HG03558 (cell line): ENCODE measurements at regions not wholly inside any gene's neighbourhood (a gene's known extent, or its start where the extent isn't known, plus 50 kb on each side); places are given as distances from the start of the nearest gene placed in this dataset.

Experiments
- ATAC-seq: cut with Tn5 transposase; IDR thresholded peaks from one replicate; pipeline ENCODE4 v1.9.1; 2021; ENCODE audit warnings: moderate number of reproducible peaks; ENCODE audit not compliant: unreplicated experiment; ENCODE audit errors: extremely low read depth

DNA sequence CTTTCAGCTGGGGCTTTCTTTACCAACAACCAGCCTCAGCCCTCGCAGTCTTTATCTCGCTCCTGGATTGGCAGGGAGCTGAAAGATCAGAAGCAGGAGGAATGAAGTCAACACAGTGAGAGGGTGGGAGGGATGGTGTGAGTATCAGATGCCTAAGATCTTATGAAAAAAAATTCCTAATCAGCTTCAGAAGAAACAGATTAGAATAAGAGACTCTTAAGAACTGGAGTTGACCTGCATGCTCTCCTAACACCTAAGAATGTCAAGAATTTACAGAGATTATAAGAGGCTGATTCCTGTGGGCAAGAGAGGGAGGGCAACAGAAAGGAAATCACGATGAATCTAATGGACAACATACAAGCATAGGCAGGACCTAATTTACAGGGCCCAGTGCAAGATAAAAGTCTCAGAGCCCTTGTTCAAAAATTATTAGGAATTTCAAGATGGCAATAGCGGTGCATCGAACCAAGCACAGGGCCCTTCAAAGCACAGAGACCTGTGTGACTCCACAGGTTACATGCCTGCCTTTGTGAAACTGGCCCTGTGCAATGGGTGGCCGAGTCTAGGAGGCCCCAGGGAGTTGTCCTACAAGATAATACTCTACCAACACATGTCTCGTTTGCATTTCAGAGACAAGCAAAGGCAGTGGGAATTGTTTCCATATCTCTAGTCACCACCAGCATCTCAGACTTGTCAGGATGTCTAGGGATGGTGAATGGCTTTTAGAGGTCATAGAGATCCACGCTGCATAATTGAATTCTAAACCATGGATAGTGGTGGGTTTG lies 65.3 kb upstream of the PPP2R5A start:
- no peak for ATAC-seq

- no peak for ATAC-seq
These were observed 63.4 kb upstream of the PPP2R5A start for GRCh38 chr1:212221801-212222200.

DNA sequence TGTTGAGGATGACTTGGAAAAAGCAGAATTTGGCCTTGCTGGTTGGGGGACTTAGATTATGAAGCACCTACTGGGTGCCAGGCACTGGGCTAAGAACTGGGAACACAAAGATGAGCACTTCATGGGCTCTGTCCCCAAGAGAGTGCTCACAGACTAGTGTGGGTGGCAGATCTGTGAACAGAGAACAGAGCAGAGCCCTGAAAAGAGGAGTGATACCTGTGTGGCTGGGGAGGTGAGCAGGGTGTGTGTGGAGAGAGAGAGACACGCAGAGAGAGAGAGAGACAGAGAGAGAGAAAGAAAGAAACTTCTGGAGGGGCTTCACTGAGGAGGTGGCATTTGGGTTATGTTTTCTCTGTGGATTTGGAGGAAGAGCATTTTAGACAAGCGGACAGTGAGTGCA lies 61.1 kb upstream of the PPP2R5A start:
- ATAC-seq = no peak

DNA sequence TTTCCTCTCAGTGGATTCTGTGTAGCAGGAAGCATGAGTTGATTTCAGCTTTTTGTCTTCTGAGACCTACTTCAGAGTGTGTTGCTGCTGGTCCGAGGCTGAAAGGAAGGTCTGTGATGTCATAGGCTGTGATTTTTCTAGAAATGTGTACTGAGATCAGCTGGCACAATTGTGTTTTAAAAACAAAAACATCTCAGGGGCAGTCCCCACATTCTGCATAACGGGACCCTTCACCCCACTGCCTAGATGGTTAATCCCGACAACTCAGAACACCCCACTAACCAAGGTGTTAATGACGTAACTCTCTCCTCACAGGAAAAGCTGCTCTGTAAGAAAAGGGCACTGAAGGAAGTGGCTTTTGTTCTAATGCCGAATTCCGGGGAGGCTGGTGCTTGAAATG lies 59.8 kb upstream of the PPP2R5A start:
- ATAC-seq = no peak

DNA sequence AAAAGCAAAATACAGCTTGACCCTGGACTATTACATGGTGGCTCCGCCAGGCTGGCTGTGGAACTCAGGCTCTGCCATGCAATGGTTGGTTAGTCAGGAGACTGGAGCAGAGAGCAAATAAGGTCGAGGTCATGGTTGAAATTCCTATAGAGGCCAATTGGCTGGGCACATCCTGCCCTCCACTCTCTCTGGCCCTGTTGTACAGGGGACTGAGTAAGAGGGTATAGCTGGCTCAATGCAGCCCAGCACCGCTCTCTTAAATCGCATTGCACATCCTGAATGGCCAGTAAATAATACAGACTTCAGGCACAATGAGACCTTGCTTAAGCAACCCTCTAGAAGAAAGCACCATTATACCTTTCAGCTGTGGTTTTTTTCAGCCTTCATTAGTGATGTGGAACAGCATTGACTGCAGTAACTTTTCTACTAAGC lies 59.3 kb upstream of the PPP2R5A start:
- no peak for ATAC-seq

GRCh38 chr1:212226467-212226866 lies 58.7 kb upstream of the PPP2R5A start:
- no peak for ATAC-seq

- ATAC-seq = no peak
These were observed 57.1 kb upstream of the PPP2R5A start for GRCh38 chr1:212228076-212228475.

GRCh38 chr1:212228591-212229119 lies 56.6 kb upstream of the PPP2R5A start:
- ATAC-seq = no peak

DNA sequence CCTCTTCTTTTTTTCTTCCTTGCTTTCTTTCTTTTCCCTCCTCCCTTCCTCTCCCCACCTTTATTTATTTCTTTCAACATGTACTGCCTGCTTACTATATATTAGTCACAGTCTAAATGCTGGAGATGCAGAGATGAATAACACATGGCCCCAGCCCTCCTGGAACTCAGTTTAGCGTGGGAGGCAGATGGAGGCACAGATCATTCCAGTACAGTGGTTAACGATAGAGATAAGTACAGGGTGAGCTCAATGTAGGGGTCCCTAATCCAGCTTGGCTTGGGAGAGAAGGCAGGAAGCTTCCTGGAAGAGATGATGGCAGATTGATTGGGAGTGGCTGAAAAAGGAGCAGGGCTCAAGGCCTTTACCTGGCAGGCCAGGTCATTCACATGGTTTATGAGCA lies 55.6 kb upstream of the PPP2R5A start:
- no peak for ATAC-seq

DNA sequence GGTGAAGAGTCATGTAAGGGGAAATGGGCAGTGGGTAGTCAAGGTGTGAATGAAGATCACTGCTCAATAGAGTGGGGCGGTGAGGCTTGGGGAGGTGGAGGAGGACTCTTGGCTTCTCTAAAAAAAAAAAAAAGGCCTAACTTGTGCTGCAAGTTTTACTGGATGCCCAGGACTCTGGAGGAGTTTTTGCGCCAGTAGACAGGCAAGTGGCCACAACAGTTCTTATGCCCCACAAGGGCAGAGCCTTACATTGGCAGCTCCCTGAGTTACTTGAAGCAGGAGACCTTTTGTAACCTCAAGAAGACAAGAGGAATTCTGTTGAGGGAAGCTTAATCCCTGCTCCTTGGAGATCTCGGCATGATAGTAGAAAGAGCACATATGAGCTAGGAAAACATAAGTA lies 54.9 kb upstream of the PPP2R5A start:
- no peak for ATAC-seq

- ATAC-seq = no peak
These were observed 53.8 kb upstream of the PPP2R5A start for GRCh38 chr1:212231372-212231771.

DNA sequence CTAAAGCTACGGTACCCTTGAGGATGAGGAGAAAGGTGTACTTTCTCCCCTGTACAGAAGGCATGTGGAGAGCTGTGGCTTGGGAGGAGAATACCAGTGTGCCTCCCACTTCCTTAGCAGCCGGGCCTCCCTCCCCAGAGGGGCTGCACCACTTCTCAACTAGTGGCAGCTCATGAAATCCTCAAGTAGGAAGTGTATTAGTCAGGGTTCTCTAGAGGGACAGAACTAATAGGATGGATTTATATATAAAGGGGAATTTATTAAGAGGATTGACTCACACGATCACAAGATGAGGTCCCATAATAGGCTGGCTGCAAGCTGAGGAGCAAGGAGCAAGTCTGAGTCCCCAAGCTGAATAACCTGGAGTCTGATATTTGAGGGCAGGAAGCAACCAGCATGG lies 53.1 kb upstream of the PPP2R5A start:
- ATAC-seq = no peak

GRCh38 chr1:212233321-212233720 lies 51.9 kb upstream of the PPP2R5A start:
- ATAC-seq = no peak

DNA sequence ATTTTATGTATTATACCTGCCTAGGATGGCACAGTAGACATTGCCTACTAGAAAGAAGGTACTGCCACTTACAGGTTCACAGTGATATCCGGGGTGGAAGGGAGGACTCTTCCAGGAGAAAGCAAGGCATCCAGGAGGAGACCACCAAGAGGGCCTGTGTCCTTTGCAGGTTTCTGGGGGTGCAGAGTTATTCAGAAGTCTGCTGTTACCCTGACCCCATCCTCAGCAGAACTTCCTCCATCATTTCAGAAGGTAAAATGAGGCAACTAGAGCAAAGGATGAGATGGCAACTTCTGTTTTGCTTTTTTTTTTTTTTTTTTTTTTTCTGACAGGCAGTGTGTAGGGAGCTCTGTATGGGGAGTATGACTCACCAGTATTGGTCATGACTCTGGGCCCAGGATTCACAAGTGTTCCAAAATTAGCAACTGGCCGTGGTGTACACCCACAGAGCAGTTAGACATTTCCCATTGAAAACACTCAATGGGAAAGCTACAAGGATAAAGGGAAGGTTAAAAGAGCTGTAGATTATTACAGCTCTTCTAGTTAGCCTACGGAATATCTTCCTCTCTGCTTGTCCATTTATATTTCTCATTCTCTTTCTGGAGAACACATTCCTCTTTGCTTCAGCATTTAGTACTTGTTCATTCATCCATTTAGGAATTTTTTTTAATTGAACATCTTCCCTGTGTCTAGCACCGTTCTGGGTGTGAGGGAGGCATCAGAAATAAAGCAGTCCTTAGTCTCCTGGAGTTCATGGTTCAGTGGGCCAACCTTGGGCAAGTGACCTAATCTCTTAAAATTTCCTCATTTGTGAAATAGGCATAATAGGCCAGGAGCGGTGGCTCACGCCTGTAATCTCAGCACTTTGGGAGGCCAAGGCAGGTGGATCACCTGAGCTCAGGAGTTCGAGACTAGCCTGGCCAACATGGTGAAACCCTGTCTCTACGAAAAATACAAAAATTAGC lies 50.5 kb upstream of the PPP2R5A start:
- peak; percentile 39 for ATAC-seq
